HG02610 (cell line): ENCODE measurements at regions not wholly inside any gene's neighbourhood (a gene's known extent, or its start where the extent isn't known, plus 50 kb on each side); places are given as distances from the start of the nearest gene placed in this dataset.
"Not testable (repeated sequence)": the region's sequence is repeated elsewhere in the genome, so short reads cannot be mapped to it uniquely, and the experiment has no call there.

Source experiments
- ATAC-seq: cut with Tn5 transposase; IDR thresholded peaks from one replicate; pipeline ENCODE4 v1.9.1; 2021; ENCODE audit warnings: mild to moderate bottlenecking, moderate library complexity; ENCODE audit not compliant: unreplicated experiment

DNA sequence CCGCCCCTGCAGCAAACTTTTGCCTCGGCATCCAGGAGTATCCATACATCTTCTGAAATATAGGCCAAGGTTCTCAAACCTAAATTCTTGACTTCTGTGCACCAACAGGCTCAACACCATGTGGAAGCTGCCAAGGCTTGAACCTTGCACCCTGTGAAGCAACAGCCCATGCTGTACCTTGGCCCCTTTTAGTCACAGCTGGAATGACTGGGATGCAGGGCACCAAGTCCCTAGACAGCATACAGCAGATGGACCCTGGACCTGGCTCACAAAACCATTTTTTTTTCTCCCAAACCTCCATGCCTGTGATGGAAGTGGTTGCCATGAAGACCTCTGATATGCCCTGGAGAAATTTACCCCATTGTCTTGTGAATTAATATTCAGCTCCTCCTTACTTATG lies 233.8 kb upstream of the KCND2 start:
- no peak for ATAC-seq

DNA sequence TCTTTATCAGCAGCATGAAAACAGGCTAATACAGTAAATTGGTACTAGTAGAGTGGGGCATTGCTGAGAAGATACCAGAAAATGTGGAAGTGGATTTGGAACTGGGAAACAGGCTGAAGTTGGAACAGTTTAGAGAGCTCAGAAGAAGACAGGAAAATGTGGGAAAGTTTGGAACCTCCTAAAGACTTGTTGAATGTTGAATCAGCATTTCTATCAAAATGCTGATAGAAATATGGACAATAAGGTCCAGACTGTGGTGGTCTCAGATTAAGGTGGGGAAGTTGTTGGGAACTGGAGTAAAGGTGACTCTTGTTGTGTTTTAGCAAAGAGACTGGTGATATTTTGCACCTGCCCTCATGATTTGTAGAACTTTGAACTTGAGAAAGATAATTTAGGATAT lies 231.2 kb upstream of the KCND2 start:
- no peak for ATAC-seq

DNA sequence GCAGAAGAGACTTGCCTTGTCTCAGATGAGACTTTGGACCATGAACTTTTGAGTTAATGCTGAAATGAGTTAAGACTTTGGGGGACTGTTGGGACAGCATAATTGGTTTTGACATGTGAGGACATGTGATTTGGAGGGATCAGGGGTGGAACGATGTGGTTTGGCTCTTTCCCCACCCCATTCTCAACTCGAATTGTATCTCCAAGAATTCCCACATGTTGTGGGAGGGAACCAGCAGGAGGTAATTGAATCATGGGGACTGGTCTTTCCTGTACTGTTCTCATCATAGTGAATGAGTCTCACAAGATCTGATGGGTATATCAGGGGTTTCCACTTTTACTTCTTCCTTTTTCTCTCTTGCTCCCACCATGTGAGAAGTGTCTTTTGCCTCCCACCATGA lies 229.7 kb upstream of the KCND2 start:
- ATAC-seq, result no peak

DNA sequence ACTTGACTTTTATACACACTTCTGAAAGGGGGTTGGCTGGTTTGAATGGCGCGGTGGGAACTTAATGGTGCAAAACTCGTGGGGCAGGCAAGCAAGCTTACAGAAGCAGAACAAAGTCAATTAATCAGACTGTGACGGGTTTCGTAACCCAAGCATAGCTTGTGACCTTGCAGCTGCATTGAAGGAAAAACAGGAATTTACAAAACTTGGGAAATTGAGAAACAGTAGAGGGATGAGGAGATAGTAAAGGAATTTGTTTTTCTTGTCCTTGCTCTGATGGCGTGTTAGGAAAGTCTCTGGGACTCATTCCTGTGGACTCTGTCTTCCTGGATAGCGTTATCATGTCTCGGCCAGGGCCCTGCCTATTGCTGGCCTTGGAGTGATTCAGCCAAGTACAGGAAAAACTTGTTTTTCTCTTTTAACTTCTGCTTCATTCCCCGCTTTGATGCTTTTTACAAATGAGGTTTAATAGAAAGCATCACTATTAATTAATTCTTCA lies 220.0 kb upstream of the KCND2 start:
- ATAC-seq, result no peak

DNA sequence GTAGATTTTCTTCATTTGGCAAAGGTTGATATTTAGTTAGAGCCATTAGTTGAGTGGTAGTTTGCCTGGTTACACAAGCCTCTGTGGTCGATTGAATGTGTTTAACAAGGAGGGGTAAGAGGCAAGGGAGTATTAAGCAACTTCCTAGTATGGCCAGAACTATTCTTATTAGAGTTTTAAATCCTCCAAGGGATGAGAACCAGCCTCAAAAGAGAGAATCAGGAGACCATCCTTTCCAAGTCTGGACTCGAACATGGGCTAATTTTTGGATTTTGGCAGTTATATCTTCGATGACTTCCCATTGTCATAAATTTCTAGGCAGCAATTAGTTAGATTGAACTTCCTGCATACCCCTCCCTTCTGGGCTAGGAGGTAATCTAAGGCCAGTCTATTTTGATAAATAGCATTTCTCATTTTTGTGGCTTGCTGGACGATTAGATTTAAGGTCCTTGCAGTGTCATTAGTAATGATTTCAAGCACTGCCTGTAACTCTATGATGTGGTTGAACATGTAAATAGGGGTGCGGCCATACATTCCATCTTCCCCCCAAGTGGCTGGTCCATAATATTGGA lies 219.5 kb upstream of the KCND2 start:
- no peak for ATAC-seq

DNA sequence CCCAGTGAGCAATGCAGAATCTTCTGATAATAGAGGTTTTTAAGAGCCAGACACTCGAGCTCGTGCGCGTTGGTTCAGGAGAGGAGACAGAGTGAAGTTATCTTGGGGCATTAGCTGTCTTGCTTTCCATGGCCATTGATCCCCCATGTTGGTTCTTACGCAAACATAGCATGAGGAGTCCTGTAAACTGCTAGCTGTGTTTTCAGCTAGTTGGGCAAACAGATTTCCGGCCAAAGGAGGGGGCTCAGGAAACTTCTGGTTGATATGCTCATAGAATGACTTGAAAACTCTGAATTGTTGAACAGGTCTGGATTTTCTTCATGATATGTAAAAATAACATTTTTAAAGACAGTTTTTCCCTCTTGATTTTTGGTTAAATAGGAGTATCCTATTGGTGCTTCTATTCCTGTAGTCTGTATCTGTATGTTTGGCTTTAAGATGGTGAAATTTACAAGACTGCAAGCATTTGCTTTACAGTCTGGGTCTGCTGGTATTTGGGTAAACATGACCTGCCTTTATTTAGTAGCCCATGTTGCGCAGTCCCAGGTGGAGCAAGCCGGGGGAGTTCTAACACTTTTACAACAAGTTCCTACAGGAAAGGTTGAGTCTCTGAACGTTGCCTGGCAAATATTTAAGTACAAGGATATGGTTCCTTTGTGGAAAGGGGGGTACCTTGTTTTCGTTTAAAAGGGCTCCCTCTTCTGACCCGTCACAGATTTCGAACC lies 218.4 kb upstream of the KCND2 start:
- ATAC-seq, result no peak

DNA sequence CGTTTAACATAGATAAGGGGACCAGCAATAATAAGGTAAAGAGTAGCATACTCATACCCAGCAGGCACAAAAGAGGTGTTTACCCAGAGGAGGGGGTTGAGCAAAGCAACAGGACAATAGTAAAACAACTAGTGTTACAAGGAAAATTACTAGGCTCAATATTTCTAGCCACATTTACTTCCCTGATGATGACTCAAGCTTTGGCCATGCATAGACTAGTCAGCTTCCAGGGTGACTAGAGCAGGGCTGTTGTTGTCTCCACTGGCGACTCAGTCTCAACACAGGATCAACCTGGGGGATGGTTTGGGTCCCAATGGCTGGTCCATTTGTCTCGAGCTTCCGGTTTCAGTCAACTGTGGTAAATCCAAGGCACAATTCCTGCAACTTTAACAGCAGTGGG lies 217.7 kb upstream of the KCND2 start:
- no peak for ATAC-seq

DNA sequence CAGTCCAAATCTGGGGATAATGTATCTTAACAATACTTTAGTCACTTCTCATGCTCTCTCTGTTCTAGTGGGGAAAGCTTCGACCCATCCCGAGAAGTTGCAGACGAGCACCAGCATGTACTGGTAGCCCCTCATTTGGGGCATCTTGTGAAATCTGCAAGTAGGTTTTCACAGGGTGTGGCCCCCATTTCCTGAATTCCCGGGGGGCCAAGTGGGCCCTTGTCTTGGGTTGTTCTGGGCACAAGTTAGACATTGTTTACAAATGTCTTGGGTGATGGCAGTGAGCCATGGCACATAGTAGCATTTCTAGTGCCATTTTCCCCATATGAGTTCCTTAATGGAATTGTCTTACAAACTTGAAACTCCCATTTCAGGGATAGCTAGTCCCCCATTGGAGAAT lies 216.7 kb upstream of the KCND2 start:
- no peak for ATAC-seq

DNA sequence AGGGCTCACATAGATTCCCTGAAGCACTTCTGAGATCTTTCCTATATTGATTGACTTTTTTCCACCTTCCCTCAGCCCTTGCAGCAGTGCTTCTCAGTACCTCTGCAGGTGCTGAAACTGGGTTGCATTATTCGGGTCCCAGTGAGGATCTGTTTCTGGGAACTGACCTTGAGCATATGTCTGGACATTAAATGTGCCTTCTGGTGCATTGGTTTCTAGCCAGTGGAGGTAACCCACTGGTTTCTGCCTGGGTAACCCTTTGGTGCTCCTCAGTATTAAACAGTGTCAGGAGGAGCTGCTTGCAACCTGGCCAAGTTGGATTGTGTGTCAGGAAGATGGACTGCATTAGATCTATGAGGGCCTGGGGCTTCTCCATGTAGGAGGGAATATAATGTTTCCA lies 213.3 kb upstream of the KCND2 start:
- ATAC-seq, result no peak

DNA sequence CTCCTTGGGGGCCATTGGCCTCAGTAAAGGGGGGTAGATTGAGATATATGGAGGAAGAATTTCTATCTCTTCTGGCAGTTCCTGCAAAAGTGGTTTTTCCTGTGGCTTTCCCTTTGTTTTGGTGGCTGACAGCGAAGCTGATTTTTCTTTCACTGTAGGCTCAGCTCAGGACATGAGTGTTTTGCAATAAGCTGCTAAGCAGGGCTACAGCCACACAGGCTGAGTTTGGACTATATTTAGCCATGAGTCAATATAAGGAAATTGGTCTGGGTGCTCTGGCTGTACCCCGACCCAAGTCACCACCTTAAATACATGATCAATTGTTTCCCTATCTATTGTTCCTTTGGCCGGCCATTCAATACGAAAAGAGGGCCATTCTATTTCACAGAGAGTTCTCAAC lies 212.7 kb upstream of the KCND2 start:
- ATAC-seq, result no peak

DNA sequence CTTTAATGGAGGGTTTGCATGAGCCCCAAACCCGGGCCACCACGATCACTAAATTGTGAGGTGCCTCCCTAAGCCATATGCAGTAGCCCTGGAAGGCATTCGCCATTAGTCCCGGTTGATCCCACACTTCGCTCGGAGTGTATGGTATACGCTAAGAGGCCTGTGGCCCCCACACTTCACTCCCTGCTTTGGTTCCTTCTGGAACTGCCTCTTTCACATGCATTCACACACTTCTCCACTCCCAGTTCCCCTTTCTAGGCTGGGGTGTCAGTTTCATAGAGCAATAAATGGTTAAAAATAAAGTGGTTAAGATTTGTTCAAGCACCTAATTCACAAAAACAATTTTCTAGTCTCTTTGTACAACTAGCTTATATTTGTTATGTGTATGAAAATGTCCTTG lies 212.1 kb upstream of the KCND2 start:
- ATAC-seq, result no peak

DNA sequence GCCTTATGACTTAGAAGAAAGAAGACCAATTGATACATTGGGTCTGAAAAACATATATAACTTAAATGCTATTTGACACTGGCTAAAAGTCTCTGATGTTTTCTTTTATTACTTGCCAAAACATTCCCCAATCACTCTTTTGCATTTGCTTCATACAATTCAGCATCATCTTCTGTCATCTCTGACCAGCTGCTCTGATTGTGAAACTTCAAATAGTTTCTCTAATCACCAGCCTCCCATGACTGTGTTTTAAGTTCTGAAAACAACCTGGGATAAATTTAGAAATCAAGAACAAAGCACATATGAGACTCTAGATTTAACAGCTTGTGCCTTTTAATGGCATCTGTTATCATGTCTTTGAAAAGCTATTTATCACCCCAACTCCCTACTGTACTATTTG lies 208.4 kb upstream of the KCND2 start:
- ATAC-seq, result peak; percentile 81

DNA sequence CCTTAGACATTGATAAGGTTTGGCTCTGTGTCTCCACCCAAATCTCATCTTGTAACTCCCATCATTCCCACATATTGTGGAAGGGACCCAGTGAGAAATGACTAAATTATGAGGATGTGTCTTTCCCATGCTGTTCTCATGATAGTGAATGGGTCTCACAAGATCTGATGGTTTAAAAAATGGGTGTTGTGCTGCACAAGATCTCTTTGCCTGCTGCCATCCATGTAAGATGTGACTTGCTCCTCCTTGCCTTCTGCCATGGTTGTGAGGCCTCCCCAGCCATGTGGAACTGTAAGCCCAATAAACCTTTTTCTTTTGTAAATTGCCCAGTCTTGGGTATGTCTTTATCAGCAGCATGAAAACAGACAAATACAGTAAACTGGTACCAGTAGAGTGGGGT lies 206.1 kb upstream of the KCND2 start:
- ATAC-seq, result not testable (repeated sequence)

DNA sequence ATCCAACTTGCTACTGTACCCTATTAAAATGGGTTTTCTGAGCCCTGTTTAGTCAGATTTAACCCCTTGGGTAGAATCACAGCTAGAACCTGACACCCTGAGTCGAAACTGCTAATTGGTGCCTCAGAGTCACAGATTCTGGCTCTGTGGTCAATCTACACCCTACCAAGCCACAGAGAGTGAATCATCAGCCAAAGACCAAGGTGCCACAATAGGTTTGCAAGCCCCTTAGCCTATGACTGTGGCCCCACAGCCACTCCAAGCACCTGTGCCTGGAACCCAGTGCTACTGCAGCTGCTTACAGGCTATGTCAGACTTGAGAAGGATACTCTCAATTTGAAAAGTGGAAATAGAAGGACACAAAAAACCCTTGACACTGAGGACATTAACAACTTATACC lies 202.8 kb upstream of the KCND2 start:
- ATAC-seq, result peak; percentile 45

DNA sequence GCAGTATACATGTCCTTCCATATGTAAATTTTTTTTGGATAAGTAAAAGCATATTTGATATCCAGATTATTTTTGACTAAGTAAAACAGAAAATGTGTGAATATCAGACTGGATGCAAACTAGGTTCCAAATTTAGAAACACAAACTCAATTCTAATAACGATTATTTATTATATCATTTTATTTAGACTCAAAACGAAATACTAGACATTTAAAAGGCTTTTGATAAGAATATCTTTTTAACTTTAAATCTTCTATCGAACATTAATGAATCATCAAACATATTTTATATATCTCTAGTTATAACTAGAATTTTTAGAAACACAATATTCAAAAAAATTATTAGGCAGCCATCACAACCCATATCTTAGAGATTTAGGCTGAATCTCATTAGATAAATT lies 195.2 kb upstream of the KCND2 start:
- ATAC-seq, result no peak

DNA sequence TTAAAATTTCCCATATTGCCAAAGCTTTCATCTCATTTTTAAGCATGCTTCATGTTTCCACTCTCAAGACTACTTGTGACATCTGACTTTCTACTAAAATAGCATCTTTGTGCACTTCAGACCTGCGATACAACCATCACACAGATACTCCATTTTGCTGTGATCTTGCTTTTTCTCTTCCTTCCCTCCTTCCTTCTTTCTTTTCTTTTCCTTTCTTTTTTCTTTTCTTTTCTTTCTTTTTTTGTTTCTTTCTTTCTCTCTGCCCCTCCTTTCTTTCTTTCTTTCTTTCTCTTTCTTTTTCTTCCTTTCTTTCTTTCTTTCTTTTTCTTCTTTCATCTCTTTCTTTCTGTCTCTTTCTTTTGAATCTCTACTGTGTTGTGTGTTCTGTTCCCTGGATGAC lies 194.0 kb upstream of the KCND2 start:
- ATAC-seq, result no peak

DNA sequence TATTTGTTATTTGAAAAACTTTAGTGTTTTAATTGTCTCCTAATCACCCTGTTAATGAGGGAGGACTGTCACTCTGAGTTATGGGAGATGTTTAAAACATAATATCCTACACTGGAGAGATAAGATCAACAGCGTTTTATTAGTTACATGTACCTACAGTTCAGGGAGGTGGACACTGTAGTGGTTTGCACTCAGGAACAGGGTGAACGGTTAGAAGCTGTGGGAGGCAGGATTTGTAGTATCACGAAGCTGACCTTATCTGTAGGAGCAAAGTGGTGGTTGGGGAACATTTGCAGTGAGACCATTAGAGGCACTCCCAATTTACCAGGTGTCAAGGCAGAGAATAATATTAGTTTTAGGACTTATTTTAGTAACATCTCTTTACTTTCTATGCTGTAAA lies 193.3 kb upstream of the KCND2 start:
- ATAC-seq, result no peak

DNA sequence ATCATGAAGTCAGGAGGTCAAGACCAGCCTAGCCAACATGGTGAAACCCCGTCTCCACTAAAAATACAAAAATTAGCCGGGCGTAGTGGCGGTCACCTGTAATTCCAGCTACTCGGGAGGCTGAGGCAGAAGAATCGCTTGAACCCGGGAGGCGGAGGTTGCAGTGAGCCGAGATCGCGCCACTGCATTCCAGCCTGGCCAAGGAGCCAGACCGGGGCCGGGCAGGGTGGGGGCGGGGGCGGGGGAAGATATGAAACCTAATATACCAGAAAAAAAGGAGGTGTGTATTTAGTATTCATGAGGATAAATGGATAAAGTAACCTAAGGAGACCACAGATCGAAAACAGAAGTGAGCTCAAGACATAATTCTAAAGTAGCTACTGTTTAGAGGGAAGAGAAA lies 186.5 kb upstream of the KCND2 start:
- not testable (repeated sequence) for ATAC-seq

DNA sequence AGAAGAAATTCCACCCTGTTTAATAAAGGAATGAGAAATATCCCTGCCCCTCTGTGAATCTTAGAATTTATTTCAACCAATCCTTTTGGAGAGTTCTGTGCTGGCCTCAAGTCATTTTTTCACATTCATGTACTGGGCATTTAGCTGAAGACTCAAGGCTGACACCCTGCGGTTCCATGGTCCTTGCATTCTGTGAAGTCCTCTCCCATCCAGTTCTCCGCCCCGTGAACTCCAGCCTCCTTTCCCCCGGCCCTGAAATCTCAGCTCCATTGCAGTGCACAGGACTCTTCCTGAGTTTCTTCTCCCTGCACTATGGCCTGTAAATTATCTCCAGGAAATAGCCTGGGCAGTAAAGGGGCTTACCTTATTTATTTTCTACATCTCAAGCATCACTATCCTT lies 183.0 kb upstream of the KCND2 start:
- ATAC-seq, result no peak

DNA sequence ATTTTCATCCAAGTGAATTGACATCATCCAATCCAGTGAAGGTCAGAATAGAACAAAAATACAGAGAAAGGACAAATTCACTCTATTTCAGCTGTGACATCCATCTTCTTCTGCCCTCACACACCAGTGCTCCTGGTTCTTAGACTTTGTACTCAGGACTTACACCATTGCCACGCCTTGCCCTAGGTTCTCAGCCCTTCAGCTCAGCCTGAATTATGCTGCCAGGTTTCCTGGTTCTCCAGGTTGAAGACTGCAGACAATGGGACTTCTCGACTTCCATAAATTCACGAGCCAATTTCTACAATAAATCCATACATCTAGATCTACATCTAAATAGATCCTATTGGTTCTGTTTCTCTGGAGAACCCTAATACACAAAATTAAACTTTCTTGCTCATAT lies 181.2 kb upstream of the KCND2 start:
- no peak for ATAC-seq

DNA sequence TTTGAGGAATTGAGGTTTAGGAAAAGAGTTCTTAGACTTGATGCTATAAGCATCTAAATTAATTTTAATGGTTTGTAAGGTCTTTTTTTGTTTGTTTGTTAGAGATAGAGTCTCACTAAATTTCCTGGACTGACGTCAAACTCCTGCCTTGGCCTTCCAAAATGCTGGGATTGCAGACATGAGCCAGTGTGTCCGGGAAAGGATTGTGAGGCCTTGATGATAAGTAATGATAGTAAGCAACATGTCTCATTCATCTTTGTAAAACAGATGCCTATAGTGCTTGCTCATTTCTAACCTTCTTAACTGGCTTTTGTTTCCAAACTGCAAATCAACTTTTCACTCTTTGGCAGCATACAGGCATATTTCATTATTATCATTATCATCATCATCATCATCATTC lies 176.0 kb upstream of the KCND2 start:
- ATAC-seq, result no peak

DNA sequence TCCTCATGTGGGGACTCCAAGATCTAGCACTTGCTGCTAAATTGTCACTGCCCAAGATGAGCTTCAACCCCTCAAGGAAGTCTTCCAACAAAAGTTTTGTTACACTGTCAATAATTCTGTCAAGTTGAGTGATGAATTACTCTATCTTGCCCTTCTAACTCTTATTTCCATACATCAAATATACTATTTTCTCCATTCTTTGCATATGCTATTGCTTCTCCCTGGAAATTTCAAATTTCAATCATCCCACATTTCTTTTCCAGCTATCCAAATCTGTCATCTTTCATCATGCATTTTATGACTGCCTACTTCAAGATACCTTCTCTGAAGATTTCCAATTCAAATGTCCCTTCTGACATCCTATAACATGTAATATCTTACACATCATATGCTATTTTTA lies 175.2 kb upstream of the KCND2 start:
- no peak for ATAC-seq

DNA sequence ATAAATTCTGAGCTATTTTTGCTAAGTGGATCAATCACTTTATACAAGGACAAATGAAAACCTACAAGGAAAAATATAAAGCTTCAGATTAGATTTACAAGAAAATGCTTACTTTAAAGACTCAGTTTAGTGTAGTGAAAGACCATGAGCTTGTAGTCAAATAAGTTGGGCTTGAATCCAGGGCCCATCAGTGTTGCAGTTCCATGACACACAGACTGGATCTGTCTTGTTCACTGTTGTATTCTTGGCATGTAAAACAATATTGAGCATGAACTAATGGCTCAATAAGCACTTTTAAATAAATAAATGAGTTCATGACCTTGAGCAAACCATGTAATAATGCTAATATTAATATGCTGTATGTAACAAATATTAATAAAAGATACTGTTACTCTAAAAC lies 164.6 kb upstream of the KCND2 start:
- ATAC-seq, result no peak
